Activated CD8-positive, alpha-beta memory T cell treated with anti-CD3 and anti-CD28 coated beads, Interleukin-2, amount 50 U/mL, for 1 hour (primary cell): ENCODE measurements at regions not wholly inside any gene's neighbourhood (a gene's known extent, or its start where the extent isn't known, plus 50 kb on each side); places are given as distances from the start of the nearest gene placed in this dataset.
A peak's percentile ranks its signal among the peaks of the same experiment; 100 is the strongest.

Source experiments
- DNase-seq: peaks from one replicate; pipeline ENCODE4 v3.0.0-alpha.2; 2020; ENCODE audit errors: extremely low read depth

DNA sequence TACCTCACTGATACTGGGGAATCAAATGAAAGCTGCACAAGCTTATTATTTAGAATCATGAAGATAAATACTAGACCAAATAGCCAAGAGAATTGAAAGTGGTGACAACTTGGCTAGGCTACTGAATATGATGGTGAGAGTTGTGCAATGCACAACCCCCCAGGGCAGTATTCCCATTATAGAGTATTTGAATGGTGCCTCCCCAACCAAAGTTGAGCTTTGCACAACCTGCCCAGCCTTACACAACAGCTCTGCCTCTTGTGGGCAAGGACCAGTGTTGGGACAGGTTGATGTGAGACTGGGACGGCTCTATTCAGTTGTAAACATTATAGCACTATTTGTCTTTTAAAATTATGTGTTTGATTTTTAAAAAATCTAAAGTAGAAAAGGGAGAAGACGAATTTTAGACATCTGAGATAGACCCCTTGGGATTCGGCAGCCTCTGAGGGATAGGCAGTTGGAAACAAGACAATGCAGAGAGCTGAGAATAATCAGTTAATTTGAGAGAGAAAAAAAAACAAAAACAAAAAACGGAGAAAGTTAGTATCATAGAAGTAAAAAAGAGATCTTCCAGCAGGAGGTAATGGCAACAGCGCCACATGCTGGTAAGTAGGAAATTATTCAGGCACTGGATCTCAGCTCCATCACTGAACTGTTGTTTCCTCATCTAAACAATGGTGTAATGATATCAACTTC is 91.0 kb upstream of the KCNA3 start:
- peak; percentile 24 for DNase-seq

DNA sequence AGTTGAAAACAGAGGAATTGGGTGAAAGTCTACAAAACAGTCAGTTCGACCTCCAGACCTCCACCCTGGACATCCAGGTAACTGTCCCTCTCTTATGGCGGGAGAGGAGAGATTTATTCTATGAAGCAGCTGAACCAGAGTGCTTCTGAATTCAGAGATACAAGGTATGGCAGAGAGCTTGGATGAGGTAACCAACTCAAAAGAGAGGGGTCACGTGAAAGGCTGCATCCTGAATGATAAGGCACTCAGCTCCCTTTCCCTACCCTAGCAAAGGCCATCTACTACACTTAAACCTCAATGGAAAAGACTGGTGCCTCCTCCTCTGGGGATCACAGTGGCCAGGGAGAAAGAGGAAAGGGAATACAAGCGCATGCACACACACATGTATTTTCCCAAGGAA is 88.4 kb upstream of the KCNA3 start:
- DNase-seq: no peak

DNA sequence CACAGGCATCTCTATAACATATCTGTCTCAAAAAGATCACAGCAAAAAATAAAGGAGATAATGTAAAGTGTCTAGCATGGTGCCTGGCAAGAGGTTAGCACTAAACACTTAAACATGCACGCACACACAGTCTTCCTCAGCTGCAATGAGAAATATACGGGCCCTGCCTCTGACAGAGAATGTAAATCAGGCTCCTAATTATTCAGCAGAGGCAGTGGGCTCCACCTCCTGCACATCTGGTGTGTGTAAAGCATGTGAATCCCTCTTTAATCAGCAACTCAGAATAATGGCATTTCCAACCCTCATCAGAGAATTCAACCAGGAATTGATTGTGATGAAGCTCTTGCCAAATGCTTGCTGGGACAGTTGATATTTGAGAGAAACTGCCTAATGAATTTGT is 85.6 kb upstream of the KCNA3 start:
- no peak for DNase-seq

DNA sequence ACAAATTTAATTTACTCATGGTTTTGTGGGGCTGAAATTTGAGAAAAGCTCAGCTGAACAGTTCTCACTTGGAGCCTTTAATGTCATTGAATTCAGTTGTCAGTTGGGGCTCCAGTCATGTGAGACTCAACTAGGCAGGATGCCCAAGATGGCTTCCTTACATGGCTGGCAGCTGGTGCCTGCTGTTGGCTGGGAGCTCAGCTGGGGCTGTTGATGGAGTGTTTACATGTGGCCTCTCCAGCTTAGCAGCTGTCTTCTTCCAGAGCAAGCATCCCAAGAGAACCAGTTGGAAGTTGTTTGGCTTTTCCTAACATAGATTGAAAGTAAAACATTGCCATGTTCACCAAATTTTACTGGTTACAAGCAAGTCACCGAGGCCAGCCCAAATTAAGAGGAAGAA is 81.8 kb upstream of the KCNA3 start:
- DNase-seq: no peak

DNA sequence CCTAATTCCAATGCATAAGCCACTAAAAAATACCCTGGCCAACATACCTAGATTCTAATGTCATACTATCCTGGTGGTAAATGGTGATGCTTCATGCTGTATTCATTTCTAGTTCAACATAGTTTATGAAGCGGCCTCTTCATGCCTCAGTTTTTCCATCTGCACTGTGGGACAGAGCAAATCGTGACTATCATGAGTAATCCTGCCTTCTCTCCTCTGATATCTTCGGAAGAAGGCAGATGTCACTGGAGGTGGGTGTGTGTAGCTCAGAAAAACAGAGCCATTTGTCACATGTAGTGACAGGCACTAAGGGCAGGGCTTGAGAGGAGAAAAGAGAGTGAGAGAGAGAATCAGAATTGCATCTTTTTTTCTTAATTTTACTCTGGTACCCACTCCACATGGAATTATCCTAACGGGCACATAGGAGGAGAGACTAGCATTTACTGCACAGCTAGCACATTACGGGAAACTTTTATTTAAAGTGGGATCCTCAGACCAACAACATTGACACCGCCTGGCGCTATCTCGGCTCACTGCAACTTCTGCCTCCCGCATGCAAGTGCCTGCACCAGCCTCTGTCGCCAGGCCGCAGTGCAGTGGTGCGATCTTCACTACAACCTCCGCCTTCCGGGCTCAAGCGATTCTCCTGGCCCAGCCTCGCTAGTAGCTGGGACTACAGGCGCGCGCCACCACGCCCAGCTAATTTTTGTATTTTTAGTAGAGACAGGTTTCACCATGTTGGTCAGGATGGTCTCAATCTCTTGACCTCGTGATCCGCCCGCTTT is 78.4 kb upstream of the KCNA3 start:
- no peak for DNase-seq

DNA sequence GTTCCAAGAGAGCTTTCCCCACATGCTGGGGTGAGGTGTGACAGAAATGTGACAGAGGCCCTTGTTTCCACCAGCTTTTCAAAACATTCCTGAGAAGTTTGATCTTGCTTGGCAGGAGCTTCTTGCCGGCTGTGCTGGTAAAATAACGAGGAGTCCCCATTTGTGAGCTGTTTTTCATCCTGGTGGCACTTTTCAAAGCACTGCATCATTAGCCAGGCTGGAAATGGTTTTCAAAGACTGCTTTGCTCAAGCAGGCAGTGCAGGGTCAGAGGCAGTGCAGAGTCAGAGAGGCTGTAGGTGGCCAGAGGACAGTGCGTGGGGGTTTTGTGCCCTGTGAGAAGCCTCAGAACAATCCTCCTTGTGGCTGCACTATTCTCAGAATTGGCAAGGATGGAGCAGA is 75.8 kb upstream of the KCNA3 start:
- no peak for DNase-seq

DNA sequence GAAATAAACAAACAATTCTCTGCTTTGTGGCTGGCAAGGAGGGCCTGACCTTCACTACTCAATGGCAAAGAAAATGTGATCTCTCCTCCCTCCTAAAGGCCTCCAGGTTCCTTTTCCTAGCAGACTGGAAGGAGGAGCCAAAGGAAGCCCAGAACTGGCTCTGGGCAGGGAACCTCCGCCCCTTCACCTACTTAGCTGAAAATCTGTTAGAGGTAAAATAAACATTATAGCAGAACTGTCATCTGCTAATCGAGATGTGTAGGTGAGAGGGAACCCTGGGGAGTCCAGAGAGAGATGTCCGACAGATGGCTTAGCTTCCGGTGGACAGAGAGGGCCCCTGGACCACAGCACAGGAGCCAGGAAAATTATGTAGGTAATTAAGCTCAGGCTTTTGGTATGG is 75.2 kb upstream of the KCNA3 start:
- no peak for DNase-seq

DNA sequence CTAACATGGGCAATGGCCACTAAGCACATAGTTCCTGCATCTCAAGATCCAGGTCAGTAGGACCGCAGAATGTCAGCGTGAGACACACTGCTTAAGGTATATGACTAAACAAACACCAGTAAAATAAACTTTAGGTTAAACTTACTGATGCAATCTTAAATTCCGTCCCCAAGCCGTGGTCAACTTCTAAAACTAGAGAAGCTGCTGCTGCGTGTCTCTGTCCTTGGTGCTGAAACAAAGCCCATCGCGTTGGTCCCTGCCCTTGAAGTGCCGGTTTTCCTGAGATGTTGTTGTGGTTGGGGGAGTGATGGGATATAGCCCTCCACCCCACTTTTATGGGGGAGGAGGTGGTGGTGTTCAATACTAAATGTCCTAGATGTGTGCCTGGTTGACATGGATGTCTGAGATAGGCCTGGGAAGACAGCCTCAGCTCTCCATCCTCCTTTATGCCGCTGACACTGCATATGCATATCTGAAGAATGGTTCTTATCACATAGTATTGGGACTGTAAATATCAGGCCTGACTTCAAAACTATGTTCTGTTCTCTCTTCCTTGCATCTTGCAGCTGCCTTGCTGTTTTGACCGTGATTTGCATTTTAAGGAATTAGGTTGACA is 72.0 kb upstream of the KCNA3 start:
- DNase-seq: no peak

DNA sequence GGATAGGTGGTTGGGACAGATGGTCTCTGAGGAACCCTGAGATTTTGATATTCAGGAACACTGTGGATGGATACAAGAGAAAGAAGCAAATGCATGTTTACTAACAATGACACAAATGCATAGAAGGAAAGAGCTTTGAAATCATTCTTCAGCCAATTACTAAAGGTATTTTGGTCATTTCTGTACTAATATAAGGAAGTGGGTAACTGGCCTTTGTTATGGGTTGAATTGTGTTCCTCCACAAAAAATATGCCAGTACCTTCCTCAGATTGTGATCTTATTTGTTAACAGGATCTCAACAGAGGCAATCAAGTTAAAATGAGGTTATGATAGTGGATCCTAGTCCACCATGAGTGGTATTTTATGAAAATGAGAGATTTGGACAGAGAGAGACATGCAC is 68.7 kb upstream of the KCNA3 start:
- no peak for DNase-seq

DNA sequence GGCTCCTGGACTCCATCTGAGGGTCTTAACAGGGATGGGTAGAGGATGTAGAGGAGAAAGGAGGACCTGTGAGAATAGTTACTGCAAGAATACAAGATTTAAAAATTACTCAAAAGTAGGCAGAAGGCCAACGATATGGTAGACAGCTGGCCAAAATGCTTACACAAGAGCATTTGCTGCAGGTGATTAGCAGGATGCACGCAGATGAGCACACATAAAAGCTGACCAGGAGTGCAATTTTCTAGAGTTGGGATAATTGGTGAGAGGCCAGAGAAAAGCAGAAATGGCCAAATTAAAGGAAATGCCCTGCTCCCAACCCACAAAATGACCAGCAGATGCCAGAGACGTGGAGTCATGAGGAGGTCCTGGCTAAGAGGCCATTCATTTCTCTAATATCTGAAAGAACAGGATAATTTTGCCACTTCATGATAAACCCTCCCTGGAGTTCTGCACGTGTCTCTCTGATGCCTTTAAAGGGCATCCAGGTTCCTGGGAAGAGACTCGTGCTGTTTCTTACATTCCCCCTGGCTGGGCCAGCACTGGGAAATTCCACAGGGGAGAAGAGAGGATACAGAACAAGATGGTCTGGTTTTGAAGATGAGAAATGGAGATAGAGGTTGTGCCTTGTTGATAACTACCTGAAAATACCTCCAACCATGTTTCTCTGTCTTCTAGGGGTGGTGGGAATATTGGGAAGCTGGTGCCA is 62.3 kb upstream of the KCNA3 start:
- no peak for DNase-seq

DNA sequence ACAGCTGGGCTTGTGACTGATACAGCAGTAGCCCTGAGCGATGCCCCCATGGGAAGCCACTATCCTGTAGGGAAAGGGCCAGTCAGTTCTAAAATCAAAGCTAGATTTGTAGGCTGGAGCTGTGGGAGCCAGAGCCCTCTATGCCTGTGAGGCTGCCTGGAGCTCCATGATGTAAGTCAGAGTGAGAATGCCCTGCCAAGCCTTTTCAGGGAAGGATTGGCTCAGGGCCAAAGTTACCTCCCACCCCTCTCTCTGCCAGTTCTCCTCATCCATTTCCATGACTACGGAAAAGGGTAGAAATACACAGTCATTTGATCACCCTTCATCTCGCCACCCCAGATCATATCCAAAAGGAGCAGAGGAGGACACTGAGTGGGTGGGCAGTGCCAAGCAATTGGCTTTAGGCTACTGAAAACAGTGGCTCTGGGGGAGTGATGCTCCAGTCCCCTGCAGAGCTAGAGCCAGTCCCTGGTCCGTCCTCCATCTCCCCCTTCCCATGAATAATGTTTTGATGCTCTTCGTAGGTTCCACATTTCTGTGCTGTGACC is 59.5 kb upstream of the KCNA3 start:
- DNase-seq: no peak

DNA sequence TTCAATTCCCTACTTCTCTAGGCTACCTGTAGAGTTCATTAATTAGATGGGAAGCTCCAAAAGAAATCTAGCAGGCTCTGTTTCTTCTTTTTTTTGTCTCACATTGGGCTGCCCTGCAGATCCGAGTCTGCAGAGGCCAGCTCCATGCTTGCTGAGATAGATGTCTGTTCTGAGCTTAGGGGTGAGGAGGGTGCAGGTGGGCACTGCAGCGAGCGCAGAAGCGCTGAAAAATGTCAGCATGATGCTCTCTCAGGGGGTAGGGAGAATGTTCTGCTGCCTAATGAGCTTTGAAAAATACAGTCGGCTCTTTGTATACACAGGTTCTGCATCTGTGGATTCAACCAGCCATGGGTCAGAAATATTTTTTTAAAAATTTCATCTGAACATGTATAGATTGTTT is 56.8 kb upstream of the KCNA3 start:
- no peak for DNase-seq

DNA sequence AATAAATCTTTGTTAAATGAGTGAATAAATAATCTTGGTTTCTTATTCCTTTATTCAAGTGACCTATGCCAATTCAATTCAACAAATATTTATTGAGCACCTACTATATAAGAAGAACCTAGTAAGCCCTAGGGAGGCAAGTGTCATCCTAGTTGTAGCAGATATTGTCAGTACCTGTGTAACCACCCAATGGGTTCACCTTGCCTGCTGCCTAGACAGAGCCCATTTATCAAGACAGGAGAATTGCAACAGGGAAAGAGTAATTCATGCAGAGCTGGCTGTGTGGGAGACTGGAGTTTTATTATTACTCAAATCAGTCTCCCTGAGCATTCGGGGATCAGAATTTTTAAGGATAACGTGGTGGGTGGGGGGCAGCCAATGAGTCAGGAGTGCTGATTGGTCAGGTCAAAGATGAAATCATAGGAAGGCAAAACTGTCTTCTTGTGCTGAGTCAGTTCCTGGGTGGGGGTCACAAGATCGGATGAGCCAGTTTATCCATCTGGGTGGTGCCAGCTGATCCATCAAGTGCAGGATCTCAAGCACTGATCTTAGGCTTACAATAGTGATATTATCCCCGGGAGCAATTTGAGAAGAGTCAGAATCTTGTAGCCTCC is 53.8 kb upstream of the KCNA3 start:
- DNase-seq: no peak

DNA sequence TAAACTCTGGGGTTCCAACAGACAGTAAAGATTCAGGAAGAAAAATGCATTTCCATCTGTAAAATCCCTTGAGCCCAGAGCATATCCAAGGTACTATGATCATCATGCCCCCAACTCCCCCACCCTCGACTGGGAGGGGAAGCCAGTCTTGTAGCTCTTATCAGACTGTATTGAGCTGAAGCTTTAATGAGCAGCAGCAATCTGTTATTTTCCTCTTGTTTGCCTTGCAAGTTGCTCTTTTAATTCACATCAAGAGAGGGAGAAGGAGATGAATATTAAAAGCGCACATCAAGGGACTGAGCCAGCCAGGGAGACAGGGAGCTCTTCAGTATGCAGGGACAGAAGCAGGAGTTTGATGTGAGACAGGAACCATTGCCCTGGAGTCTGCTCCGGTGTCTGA is 52.5 kb upstream of the KCNA3 start:
- DNase-seq: no peak

DNA sequence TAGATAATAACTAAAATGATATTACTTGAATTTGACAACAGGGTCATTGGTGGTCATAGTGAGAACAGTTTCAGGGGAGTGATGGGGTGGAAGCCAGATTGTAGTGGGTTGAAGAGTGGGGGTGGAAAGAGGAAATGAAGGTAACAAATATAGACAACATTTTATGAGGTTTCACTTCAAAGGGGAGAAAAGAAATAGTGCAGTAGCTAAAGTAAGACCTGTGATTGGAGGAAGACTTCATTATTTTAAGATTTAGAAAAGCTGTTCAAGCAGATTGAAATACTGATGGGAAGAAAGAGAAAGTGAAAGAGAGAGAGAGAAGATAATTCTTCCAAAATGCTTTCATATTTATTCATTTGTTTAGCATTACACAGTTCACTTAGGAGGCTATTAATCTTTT is 52.0 kb upstream of the KCNA3 start:
- DNase-seq: no peak
